H9 (cell line): ENCODE measurements at regions not wholly inside any gene's neighbourhood (a gene's known extent, or its start where the extent isn't known, plus 50 kb on each side); places are given as distances from the start of the nearest gene placed in this dataset.

Source experiments
- DNase-seq: peaks from one replicate; pipeline ENCODE4 v3.0.0-alpha.2; 2017
- H2AFZ ChIP-seq: one replicate; pipeline ENCODE4 v1.6.1; 2013; ENCODE audit warnings: mild to moderate bottlenecking, low read length, control low read depth, moderate library complexity
- H2AK5ac ChIP-seq: 2 replicates; pipeline ENCODE4 v1.6.1; 2013; ENCODE audit warnings: low read length, control low read depth, mixed read lengths; ENCODE audit not compliant: insufficient read length
- H2BK120ac ChIP-seq: one replicate; pipeline ENCODE4 v1.6.1; 2013; ENCODE audit warnings: low read depth, mild to moderate bottlenecking, low read length, control low read depth, inconsistent platforms; ENCODE audit not compliant: poor library complexity, severe bottlenecking
- H2BK12ac ChIP-seq: 2 replicates; pipeline ENCODE4 v1.6.1; 2013; ENCODE audit warnings: low read length, control low read depth, mixed read lengths, low read depth; ENCODE audit not compliant: insufficient read length
- H2BK15ac ChIP-seq: 2 replicates; pipeline ENCODE4 v1.6.1; 2013; ENCODE audit warnings: low read depth, low read length, control low read depth
- H2BK20ac ChIP-seq: one replicate; pipeline ENCODE4 v1.6.1; 2013; ENCODE audit warnings: low read depth, mild to moderate bottlenecking, low read length, control low read depth, inconsistent platforms; ENCODE audit not compliant: poor library complexity, severe bottlenecking
- H2BK5ac ChIP-seq: 2 replicates; pipeline ENCODE4 v1.6.1; 2013; ENCODE audit warnings: low read length, control low read depth, mixed read lengths; ENCODE audit not compliant: insufficient read length
- H3K14ac ChIP-seq: 2 replicates; pipeline ENCODE4 v1.6.1; 2013; ENCODE audit warnings: low read length, control low read depth; ENCODE audit not compliant: insufficient read depth
- H3K18ac ChIP-seq: 2 replicates; pipeline ENCODE4 v1.6.1; 2013; ENCODE audit warnings: low read depth, mild to moderate bottlenecking, mixed read lengths, low read length, control low read depth; ENCODE audit not compliant: insufficient read length
- H3K23ac ChIP-seq: 2 replicates; pipeline ENCODE4 v1.6.1; 2013; ENCODE audit warnings: low read length, control low read depth, mixed read lengths, low read depth; ENCODE audit not compliant: insufficient read length
- H3K23me2 ChIP-seq: 2 replicates; pipeline ENCODE4 v1.6.1; 2013; ENCODE audit warnings: low read depth, mild to moderate bottlenecking, mixed read lengths, low read length, control low read depth; ENCODE audit not compliant: insufficient read length, poor library complexity, severe bottlenecking
- H3K27ac ChIP-seq: 2 replicates; pipeline ENCODE4 v1.5.1; 2013; ENCODE audit warnings: low read length, control low read depth, mixed read lengths, low read depth; ENCODE audit not compliant: insufficient read length
- H3K27me3 ChIP-seq: 2 replicates; pipeline ENCODE4 v1.6.1; 2013; ENCODE audit warnings: low read length, control low read depth, inconsistent platforms; ENCODE audit not compliant: insufficient read depth
- H3K4ac ChIP-seq: 2 replicates; pipeline ENCODE4 v1.6.1; 2013; ENCODE audit warnings: low read depth, mild to moderate bottlenecking, control low read depth, inconsistent platforms, low read length, moderate library complexity
- H3K4me1 ChIP-seq: 2 replicates; pipeline ENCODE4 v1.6.1; 2013; ENCODE audit warnings: low read length, control low read depth, inconsistent platforms; ENCODE audit not compliant: insufficient read depth
- H3K4me2 ChIP-seq: 2 replicates; pipeline ENCODE4 v1.6.1; 2013; ENCODE audit warnings: low read length, control low read depth, mixed read lengths; ENCODE audit not compliant: insufficient read length, insufficient read depth
- H3K56ac ChIP-seq: 2 replicates; pipeline ENCODE4 v1.6.1; 2013; ENCODE audit warnings: low read depth, mild to moderate bottlenecking, mixed read lengths, low read length, control low read depth; ENCODE audit not compliant: insufficient read length
- H3K79me1 ChIP-seq: 2 replicates; pipeline ENCODE4 v1.6.1; 2013; ENCODE audit warnings: low read depth, mild to moderate bottlenecking, moderate library complexity, low read length, control low read depth, inconsistent platforms; ENCODE audit not compliant: insufficient read depth, poor library complexity, severe bottlenecking
- H3K79me2 ChIP-seq: 2 replicates; pipeline ENCODE4 v1.6.1; 2013; ENCODE audit warnings: low read length, control low read depth, inconsistent platforms; ENCODE audit not compliant: insufficient read depth
- H3K9ac ChIP-seq: 2 replicates; pipeline ENCODE4 v1.6.1; 2013; ENCODE audit warnings: low read length, control low read depth, mixed read lengths; ENCODE audit not compliant: insufficient read length; ENCODE audit errors: extremely low read depth
- H3K9me3 ChIP-seq: one replicate; pipeline ENCODE4 v1.6.1; 2013; ENCODE audit warnings: low read depth, low read length, inconsistent platforms; ENCODE audit not compliant: control insufficient read depth
- H3T11ph ChIP-seq: one replicate; pipeline ENCODE4 v1.6.1; 2013; ENCODE audit warnings: mild to moderate bottlenecking, low read length, control low read depth, inconsistent platforms
- H4K20me1 ChIP-seq: one replicate; pipeline ENCODE4 v1.6.1; 2013; ENCODE audit not compliant: control insufficient read depth, insufficient read length, insufficient read depth
- H4K5ac ChIP-seq: 2 replicates; pipeline ENCODE4 v1.6.1; 2013; ENCODE audit warnings: low read depth, mild to moderate bottlenecking, mixed read lengths, low read length, control low read depth; ENCODE audit not compliant: insufficient read length
- H4K8ac ChIP-seq: replicated peaks from 2 replicates; pipeline ENCODE4 v1.6.1; 2013; ENCODE audit warnings: low read length, control low read depth, mixed read lengths, low read depth; ENCODE audit not compliant: insufficient read length
- H4K91ac ChIP-seq: 2 replicates; pipeline ENCODE4 v1.6.1; 2013; ENCODE audit warnings: low read depth, mild to moderate bottlenecking, moderate library complexity, mixed read lengths, low read length, control low read depth; ENCODE audit not compliant: insufficient read length
- H3K27ac Mint-ChIP-seq, 3 experiments: 2 replicates in 2 of 3; 3 replicates in 1 of 3; pipeline ENCODE4 v1.8.0; 2020 to 2021; ENCODE audit warnings: mixed read lengths in 3 of 3, mild to moderate bottlenecking in 1 of 3, moderate library complexity in 1 of 3
- H3K27me3 Mint-ChIP-seq: 2 replicates; pipeline ENCODE4 v1.8.0; 2021; ENCODE audit warnings: low read depth, mild to moderate bottlenecking, moderate library complexity, mixed read lengths
- H3K36me3 Mint-ChIP-seq, 3 experiments: 2 replicates in 2 of 3; 3 replicates in 1 of 3; pipeline ENCODE4 v1.8.0; 2020 to 2021; ENCODE audit warnings: low read depth in 3 of 3, mixed read lengths in 3 of 3; ENCODE audit not compliant: insufficient read depth in 1 of 3
- H3K4me1 Mint-ChIP-seq, 2 experiments: 2 replicates each; pipeline ENCODE4 v1.8.0; 2020; ENCODE audit warnings: mixed read lengths in 2 of 2
- H3K4me3 Mint-ChIP-seq, 2 experiments: 2 replicates in 1 of 2; 3 replicates in 1 of 2; pipeline ENCODE4 v1.8.0; 2020 to 2021; ENCODE audit warnings: mild to moderate bottlenecking in 2 of 2, mixed read lengths in 2 of 2, moderate library complexity in 1 of 2
- H3K9me3 Mint-ChIP-seq, 2 experiments: 2 replicates in 1 of 2; 3 replicates in 1 of 2; pipeline ENCODE4 v1.8.0; 2020; ENCODE audit warnings: mild to moderate bottlenecking in 2 of 2, mixed read lengths in 2 of 2, moderate library complexity in 1 of 2
- WGBS: extraction: QIAGEN DNeasy Blood & Tissue Kit; methylation state at CpG from one replicate; pipeline ENCODE4 v1.1.7; 2013; ENCODE audit warnings: missing lambda C conversion rate, low lambda C conversion rate, mixed read lengths; ENCODE audit not compliant: insufficient read length; ENCODE audit errors: extremely low coverage; 5-methylcytosine and 5-hydroxymethylcytosine counted together
- TF ChIP-seq, protein P1 (sequence below): fragments of 200-600 bp; sonication (generic); conservative IDR thresholded peaks from 3 replicates; pipeline ENCODE4 v1.8.0; 2021; ENCODE audit warnings: antibody characterized with exemption, mild to moderate bottlenecking

DNA sequence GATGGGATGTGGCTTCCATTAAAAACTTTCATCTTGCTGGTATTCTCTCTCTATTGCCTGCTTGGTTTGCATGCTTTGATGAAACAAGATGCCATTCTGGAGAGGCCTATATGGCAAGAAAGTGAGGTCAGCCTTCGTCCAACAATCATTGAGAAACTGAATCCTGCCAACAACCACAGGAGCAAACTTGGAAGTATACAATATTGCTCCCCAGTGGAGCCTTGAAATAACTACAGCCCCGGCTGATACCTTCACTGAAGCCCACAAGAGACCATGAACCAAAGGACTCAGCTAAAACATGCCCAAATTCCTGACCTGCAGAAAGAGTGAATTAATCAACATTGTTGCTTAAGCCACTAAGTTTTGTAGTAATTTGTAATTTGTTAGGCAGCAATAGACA lies 82.5 kb upstream of the FGF14 start:
- Histone ChIP-seq H3K23me2 (no peaks in the 10 kb centered on the region), H2BK5ac (no peak overlapping the region), H2BK120ac (no peak overlapping the region), H3K79me2 (no peaks in the 10 kb centered on the region), H3K14ac (no peak overlapping the region), H3K27ac (no peak overlapping the region), H2BK20ac (no peak overlapping the region), H4K20me1 (no peaks in the 10 kb centered on the region), H3T11ph (no peak overlapping the region), H3K56ac (no peak overlapping the region), H2BK12ac (no peak overlapping the region), H3K4me2 (no peak overlapping the region), H4K5ac (no peak overlapping the region), H3K4me1 (no peaks in the 10 kb centered on the region), H3K27me3 (no peaks in the 10 kb centered on the region), H4K8ac (no peak overlapping the region), H2BK15ac (no peak overlapping the region), H3K18ac (no peak overlapping the region), H2AK5ac (no peak overlapping the region), H2AFZ (no peak overlapping the region), H3K23ac (no peak overlapping the region), H3K4ac (no peak overlapping the region), H3K9me3 (no peaks in the 10 kb centered on the region), H3K9ac (no peak overlapping the region), H4K91ac (no peak overlapping the region), H3K79me1 (no peaks in the 10 kb centered on the region)
- Mint-ChIP-seq H3K4me1 (no peaks in the 10 kb centered on the region), H3K36me3 (no peaks in the 10 kb centered on the region; a peak in 1 of 7 replicates), H3K4me3 (no peak overlapping the region), H3K9me3 (no peaks in the 10 kb centered on the region), H3K27me3 (no peaks in the 10 kb centered on the region), H3K27ac (no peak overlapping the region)
- no CpG with 5 or more reads among the region's 2 CpGs for WGBS
- TF ChIP-seq, protein P1, sequence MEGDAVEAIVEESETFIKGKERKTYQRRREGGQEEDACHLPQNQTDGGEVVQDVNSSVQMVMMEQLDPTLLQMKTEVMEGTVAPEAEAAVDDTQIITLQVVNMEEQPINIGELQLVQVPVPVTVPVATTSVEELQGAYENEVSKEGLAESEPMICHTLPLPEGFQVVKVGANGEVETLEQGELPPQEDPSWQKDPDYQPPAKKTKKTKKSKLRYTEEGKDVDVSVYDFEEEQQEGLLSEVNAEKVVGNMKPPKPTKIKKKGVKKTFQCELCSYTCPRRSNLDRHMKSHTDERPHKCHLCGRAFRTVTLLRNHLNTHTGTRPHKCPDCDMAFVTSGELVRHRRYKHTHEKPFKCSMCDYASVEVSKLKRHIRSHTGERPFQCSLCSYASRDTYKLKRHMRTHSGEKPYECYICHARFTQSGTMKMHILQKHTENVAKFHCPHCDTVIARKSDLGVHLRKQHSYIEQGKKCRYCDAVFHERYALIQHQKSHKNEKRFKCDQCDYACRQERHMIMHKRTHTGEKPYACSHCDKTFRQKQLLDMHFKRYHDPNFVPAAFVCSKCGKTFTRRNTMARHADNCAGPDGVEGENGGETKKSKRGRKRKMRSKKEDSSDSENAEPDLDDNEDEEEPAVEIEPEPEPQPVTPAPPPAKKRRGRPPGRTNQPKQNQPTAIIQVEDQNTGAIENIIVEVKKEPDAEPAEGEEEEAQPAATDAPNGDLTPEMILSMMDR: peak; percentile 49; the same call in 2 of the 3 replicates
- no peak for DNase-seq
